ENCODE measurements at regions not wholly inside any gene's neighbourhood (a gene's known extent, or its start where the extent isn't known, plus 50 kb on each side); places are given as distances from the start of the nearest gene placed in this dataset.

- TF ChIP-seq CTCF (IDR thresholded peaks at IDR 0.05): no peak
- TF ChIP-seq POLR2A (IDR thresholded peaks at IDR 0.05): no peak
Measured at GRCh38 chr18:41540237-41540871, 414.7 kb upstream of the PIK3C3 start.

Data from Peyer's patch (tissue), 4 donors.